ENCODE measurements at regions not wholly inside any gene's neighbourhood (a gene's known extent, or its start where the extent isn't known, plus 50 kb on each side); places are given as distances from the start of the nearest gene placed in this dataset.

GRCh38 chr6:33914645-33915044, 110.8 kb upstream of the MLN start:
- H3K4me3 ChIP-seq (ENCODE audit: low read depth, low read length): no peak overlapping the region
- no peak for TF ChIP-seq CTCF (IDR thresholded peaks at IDR 0.05; ENCODE audit: low read depth, low read length)
- TF ChIP-seq POLR2A (IDR thresholded peaks at IDR 0.05; ENCODE audit: extremely low read depth, insufficient read length): no peak
- no peak for TF ChIP-seq MAX (IDR thresholded peaks at IDR 0.05; ENCODE audit: low read depth, low read length)
- TF ChIP-seq MYC (IDR thresholded peaks at IDR 0.05; ENCODE audit: low read depth, low read length): no peak
- DNase-seq (ENCODE audit: low read depth): peak; percentile 82

GRCh38 chr6:33912195-33912594, 108.4 kb upstream of the MLN start:
- no peak for DNase-seq (ENCODE audit: low read depth)
- no peak overlapping the region for H3K4me3 ChIP-seq (ENCODE audit: low read depth, low read length)
- TF ChIP-seq MAX (IDR thresholded peaks at IDR 0.05; ENCODE audit: low read depth, low read length) (no peak), CTCF (IDR thresholded peaks at IDR 0.05; ENCODE audit: low read depth, low read length) (no peak), POLR2A (IDR thresholded peaks at IDR 0.05; ENCODE audit: extremely low read depth, insufficient read length) (no peak), MYC (IDR thresholded peaks at IDR 0.05; ENCODE audit: low read depth, low read length) (no peak)

- no peak for DNase-seq (ENCODE audit: low read depth)
- TF ChIP-seq POLR2A (IDR thresholded peaks at IDR 0.05; ENCODE audit: extremely low read depth, insufficient read length): no peak
- TF ChIP-seq CTCF (IDR thresholded peaks at IDR 0.05; ENCODE audit: low read depth, low read length): no peak
- TF ChIP-seq MYC (IDR thresholded peaks at IDR 0.05; ENCODE audit: low read depth, low read length): no peak
- no peak for TF ChIP-seq MAX (IDR thresholded peaks at IDR 0.05; ENCODE audit: low read depth, low read length)
- H3K4me3 ChIP-seq (ENCODE audit: low read depth, low read length): no peak overlapping the region
Observed at GRCh38 chr6:33911488-33911887, 107.7 kb upstream of the MLN start.

- no peak overlapping the region for H3K4me3 ChIP-seq (ENCODE audit: low read depth, low read length)
- TF ChIP-seq CTCF (IDR thresholded peaks at IDR 0.05; ENCODE audit: low read depth, low read length) (no peak), MYC (IDR thresholded peaks at IDR 0.05; ENCODE audit: low read depth, low read length) (no peak), MAX (IDR thresholded peaks at IDR 0.05; ENCODE audit: low read depth, low read length) (no peak), POLR2A (IDR thresholded peaks at IDR 0.05; ENCODE audit: extremely low read depth, insufficient read length) (no peak)
- no peak for DNase-seq (ENCODE audit: low read depth)
Observed at GRCh38 chr6:33910594-33910993, 106.8 kb upstream of the MLN start.

- no peak for TF ChIP-seq POLR2A (IDR thresholded peaks at IDR 0.05; ENCODE audit: extremely low read depth, insufficient read length)
- TF ChIP-seq CTCF (IDR thresholded peaks at IDR 0.05; ENCODE audit: low read depth, low read length): no peak
- no peak for TF ChIP-seq MYC (IDR thresholded peaks at IDR 0.05; ENCODE audit: low read depth, low read length)
- no peak for TF ChIP-seq MAX (IDR thresholded peaks at IDR 0.05; ENCODE audit: low read depth, low read length)
- no peak overlapping the region for H3K4me3 ChIP-seq (ENCODE audit: low read depth, low read length)
- DNase-seq (ENCODE audit: low read depth): no peak
Observed at GRCh38 chr6:33909737-33910136, 105.9 kb upstream of the MLN start.

- DNase-seq (ENCODE audit: low read depth): peak; percentile 27
- H3K4me3 ChIP-seq (ENCODE audit: low read depth, low read length): no peak overlapping the region
- TF ChIP-seq MYC (IDR thresholded peaks at IDR 0.05; ENCODE audit: low read depth, low read length) (no peak), CTCF (IDR thresholded peaks at IDR 0.05; ENCODE audit: low read depth, low read length) (no peak), POLR2A (IDR thresholded peaks at IDR 0.05; ENCODE audit: extremely low read depth, insufficient read length) (no peak), MAX (IDR thresholded peaks at IDR 0.05; ENCODE audit: low read depth, low read length) (no peak)
Observed at GRCh38 chr6:33908025-33908424, 104.2 kb upstream of the MLN start.

Measured in NB4 (cell line).